AG04450 (cell line): ENCODE measurements at regions not wholly inside any gene's neighbourhood (a gene's known extent, or its start where the extent isn't known, plus 50 kb on each side); places are given as distances from the start of the nearest gene placed in this dataset.

ENCODE experiments used
- CTCF ChIA-PET: fragments of 300-600, 350-600 bp; formaldehyde crosslinking; extraction: SDS; loops from one replicate; lab custom pipeline; 2022; ENCODE audit warnings: antibody characterized with exemption, inconsistent platforms; lab: Charles Lee
- POLR2A ChIA-PET: fragments of 350-600 bp; formaldehyde crosslinking; extraction: SDS; loops from one replicate; lab custom pipeline; 2021; ENCODE audit warnings: antibody characterized with exemption, inconsistent platforms; lab: Yijun Ruan, JAX
- DNase-seq: peaks from one replicate; pipeline ENCODE4 v3.0.0-alpha.2; 2011; ENCODE audit warnings: low read depth, low spot score
- H3K27ac ChIP-seq: one replicate; pipeline ENCODE4 v1.5.1; 2012; ENCODE audit warnings: low read depth, low read length, control low read depth
- H3K27me3 ChIP-seq: one replicate; pipeline ENCODE4 v1.6.0; 2012; ENCODE audit warnings: low read length; ENCODE audit not compliant: control insufficient read depth, insufficient read depth
- H3K4me3 ChIP-seq: 2 replicates; pipeline ENCODE4 v1.5.1; 2011; ENCODE audit warnings: mild to moderate bottlenecking, low read depth, low read length, control low read depth
- H3K9me3 ChIP-seq: 2 replicates; pipeline ENCODE4 v1.5.1; 2012; ENCODE audit warnings: low read length; ENCODE audit not compliant: control insufficient read depth, insufficient read depth
- TF ChIP-seq, protein P1 (sequence below): IDR thresholded peaks from 2 replicates; pipeline ENCODE4 v1.5.1; 2011; ENCODE audit warnings: low read depth, low read length, control low read depth, inconsistent platforms

GRCh38 chr1:209491897-209492296, 91.6 kb upstream of the CAMK1G start:
- Histone ChIP-seq H3K27me3 (peaks cover 2% of the 10 kb centered on the region), H3K4me3 (no peak overlapping the region), H3K27ac (no peak overlapping the region), H3K9me3 (no peaks in the 10 kb centered on the region)
- ChIA-PET CTCF (interaction anchor here (0.9 to 2.0 kb wide), 3 partner anchors 9 to 284 kb away, joined by 3 to 8 read pairs (median 3); no protein-coding TSS in a partner anchor), POLR2A (interaction anchor here (0.7 kb wide), 1 partner anchor 53 kb away, joined by 3 read pairs; no protein-coding TSS in a partner anchor)
- TF ChIP-seq, protein P1, sequence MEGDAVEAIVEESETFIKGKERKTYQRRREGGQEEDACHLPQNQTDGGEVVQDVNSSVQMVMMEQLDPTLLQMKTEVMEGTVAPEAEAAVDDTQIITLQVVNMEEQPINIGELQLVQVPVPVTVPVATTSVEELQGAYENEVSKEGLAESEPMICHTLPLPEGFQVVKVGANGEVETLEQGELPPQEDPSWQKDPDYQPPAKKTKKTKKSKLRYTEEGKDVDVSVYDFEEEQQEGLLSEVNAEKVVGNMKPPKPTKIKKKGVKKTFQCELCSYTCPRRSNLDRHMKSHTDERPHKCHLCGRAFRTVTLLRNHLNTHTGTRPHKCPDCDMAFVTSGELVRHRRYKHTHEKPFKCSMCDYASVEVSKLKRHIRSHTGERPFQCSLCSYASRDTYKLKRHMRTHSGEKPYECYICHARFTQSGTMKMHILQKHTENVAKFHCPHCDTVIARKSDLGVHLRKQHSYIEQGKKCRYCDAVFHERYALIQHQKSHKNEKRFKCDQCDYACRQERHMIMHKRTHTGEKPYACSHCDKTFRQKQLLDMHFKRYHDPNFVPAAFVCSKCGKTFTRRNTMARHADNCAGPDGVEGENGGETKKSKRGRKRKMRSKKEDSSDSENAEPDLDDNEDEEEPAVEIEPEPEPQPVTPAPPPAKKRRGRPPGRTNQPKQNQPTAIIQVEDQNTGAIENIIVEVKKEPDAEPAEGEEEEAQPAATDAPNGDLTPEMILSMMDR = no peak
- DNase-seq = no peak

- DNase-seq = no peak
- TF ChIP-seq, protein P1 = no peak
- H3K4me3 ChIP-seq = no peak overlapping the region
- H3K27me3 ChIP-seq = peaks cover 2% of the 10 kb centered on the region
- H3K9me3 ChIP-seq = no peaks in the 10 kb centered on the region
- H3K27ac ChIP-seq = no peak overlapping the region
- CTCF ChIA-PET = interaction anchor here (0.8 to 2.1 kb wide), 5 partner anchors 73 to 291 kb away, joined by 3 to 7 read pairs (median 3); no protein-coding TSS in a partner anchor
- POLR2A ChIA-PET = no interaction called here
Observed at GRCh38 chr1:209493559-209493958, 90.0 kb upstream of the CAMK1G start.

DNA sequence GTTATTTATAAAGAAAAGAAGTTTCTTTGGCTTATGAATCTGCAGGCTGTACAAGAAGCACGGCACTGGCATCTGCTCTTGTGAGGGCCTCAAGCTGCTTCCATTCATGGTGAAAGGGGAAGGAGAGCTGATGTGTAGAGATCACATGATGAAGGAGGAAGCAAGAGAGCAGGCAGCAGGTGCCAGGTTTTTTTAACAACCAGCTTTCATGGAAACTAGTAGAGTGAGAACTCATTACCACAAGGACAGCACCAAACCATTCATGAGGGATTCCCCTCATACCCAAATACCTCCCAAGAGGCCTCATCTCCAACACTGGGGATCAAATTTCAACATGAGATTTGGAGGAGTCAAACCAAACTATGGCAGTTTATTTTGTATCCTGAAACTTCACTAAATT, 85.8 kb upstream of the CAMK1G start:
- no peak for DNase-seq
- ChIA-PET POLR2A (no interaction called here), CTCF (no interaction called here)
- H3K4me3 ChIP-seq = no peak overlapping the region
- no peak overlapping the region for H3K27ac ChIP-seq
- TF ChIP-seq, protein P1 = no peak
- H3K9me3 ChIP-seq = no peaks in the 10 kb centered on the region
- H3K27me3 ChIP-seq = no peaks in the 10 kb centered on the region

- DNase-seq = no peak
- Histone ChIP-seq H3K27me3 (no peaks in the 10 kb centered on the region), H3K27ac (no peak overlapping the region), H3K4me3 (no peak overlapping the region), H3K9me3 (no peaks in the 10 kb centered on the region)
- ChIA-PET POLR2A (no interaction called here), CTCF (interaction anchor here (0.9 to 2.0 kb wide), 4 partner anchors 9 to 252 kb away, joined by 3 to 8 read pairs (median 3); no protein-coding TSS in a partner anchor)
- TF ChIP-seq, protein P1 = no peak
Observed at GRCh38 chr1:209500993-209501392, 82.5 kb upstream of the CAMK1G start.

GRCh38 chr1:209503196-209503595, 80.3 kb upstream of the CAMK1G start:
- CTCF ChIA-PET = no interaction called here
- DNase-seq = no peak
- H3K4me3 ChIP-seq = no peak overlapping the region
- TF ChIP-seq, protein P1 = no peak
- H3K27me3 ChIP-seq = no peaks in the 10 kb centered on the region
- no peak overlapping the region for H3K27ac ChIP-seq
- H3K9me3 ChIP-seq = no peaks in the 10 kb centered on the region
- POLR2A ChIA-PET = no interaction called here
